ENCODE measurements at regions not wholly inside any gene's neighbourhood (a gene's known extent, or its start where the extent isn't known, plus 50 kb on each side); places are given as distances from the start of the nearest gene placed in this dataset.

- no peak overlapping the region for H3K4me3 ChIP-seq
- DNase-seq: no peak
- no peaks in the 10 kb centered on the region for H3K36me3 ChIP-seq
- no peaks in the 10 kb centered on the region for H3K9me3 ChIP-seq
- peaks cover 36% of the 10 kb centered on the region for H3K27me3 ChIP-seq
These were observed 206.4 kb downstream of the ENGASE start for GRCh38 chr17:79280866-79281572.

GRCh38 chr17:79280010-79280409 lies 205.4 kb downstream of the ENGASE start:
- Histone ChIP-seq H3K27me3 (peaks cover 28% of the 10 kb centered on the region), H3K36me3 (no peaks in the 10 kb centered on the region), H3K4me3 (no peak overlapping the region), H3K9me3 (no peaks in the 10 kb centered on the region)
- no peak for DNase-seq

- Histone ChIP-seq H3K36me3 (no peaks in the 10 kb centered on the region), H3K9me3 (no peaks in the 10 kb centered on the region), H3K4me3 (no peak overlapping the region), H3K27me3 (peaks cover 26% of the 10 kb centered on the region)
- no peak for DNase-seq
These were observed 204.7 kb downstream of the ENGASE start for GRCh38 chr17:79279320-79279719.

GRCh38 chr17:79276821-79277220 lies 202.2 kb downstream of the ENGASE start:
- no peak overlapping the region for H3K4me3 ChIP-seq
- peaks cover 14% of the 10 kb centered on the region for H3K27me3 ChIP-seq
- H3K36me3 ChIP-seq: no peaks in the 10 kb centered on the region
- H3K9me3 ChIP-seq: no peaks in the 10 kb centered on the region
- peak; percentile 62 for DNase-seq

GRCh38 chr17:79273660-79274059 lies 199.0 kb downstream of the ENGASE start:
- Histone ChIP-seq H3K36me3 (no peaks in the 10 kb centered on the region), H3K4me3 (no peak overlapping the region), H3K9me3 (no peaks in the 10 kb centered on the region), H3K27me3 (peaks cover 8% of the 10 kb centered on the region; the same call in 1 of the 2 replicates)
- no peak for DNase-seq

- H3K9me3 ChIP-seq: no peaks in the 10 kb centered on the region
- DNase-seq: peak; percentile 72
- no peaks in the 10 kb centered on the region for H3K36me3 ChIP-seq
- peaks cover 15% of the 10 kb centered on the region for H3K27me3 ChIP-seq
- no peak overlapping the region for H3K4me3 ChIP-seq
These were observed 198.1 kb downstream of the ENGASE start for GRCh38 chr17:79272666-79273219.

- no peak for DNase-seq
- Histone ChIP-seq H3K36me3 (no peaks in the 10 kb centered on the region), H3K27me3 (peaks cover 17% of the 10 kb centered on the region), H3K9me3 (no peaks in the 10 kb centered on the region), H3K4me3 (no peak overlapping the region)
These were observed 197.6 kb downstream of the ENGASE start for GRCh38 chr17:79272220-79272619.

GRCh38 chr17:79269620-79270019 lies 195.0 kb downstream of the ENGASE start:
- Histone ChIP-seq H3K36me3 (no peaks in the 10 kb centered on the region), H3K27me3 (peaks cover 37% of the 10 kb centered on the region), H3K4me3 (no peak overlapping the region), H3K9me3 (no peaks in the 10 kb centered on the region)
- no peak for DNase-seq

GRCh38 chr17:79263191-79263590 lies 188.6 kb downstream of the ENGASE start:
- H3K27me3 ChIP-seq: peaks cover 39% of the 10 kb centered on the region
- DNase-seq: no peak
- no peaks in the 10 kb centered on the region for H3K36me3 ChIP-seq
- H3K9me3 ChIP-seq: no peaks in the 10 kb centered on the region
- H3K4me3 ChIP-seq: no peak overlapping the region

- H3K4me3 ChIP-seq: no peak overlapping the region
- DNase-seq: no peak
- H3K36me3 ChIP-seq: no peaks in the 10 kb centered on the region
- no peaks in the 10 kb centered on the region for H3K9me3 ChIP-seq
- peaks cover 39% of the 10 kb centered on the region for H3K27me3 ChIP-seq
These were observed 188.0 kb downstream of the ENGASE start for GRCh38 chr17:79262624-79263023.

- Histone ChIP-seq H3K36me3 (no peaks in the 10 kb centered on the region), H3K9me3 (no peaks in the 10 kb centered on the region), H3K27me3 (peaks cover 45% of the 10 kb centered on the region), H3K4me3 (no peak overlapping the region)
- no peak for DNase-seq
These were observed 186.9 kb downstream of the ENGASE start for GRCh38 chr17:79261355-79262072.

- H3K4me3 ChIP-seq: no peak overlapping the region
- no peaks in the 10 kb centered on the region for H3K9me3 ChIP-seq
- no peaks in the 10 kb centered on the region for H3K36me3 ChIP-seq
- no peak for DNase-seq
- peaks cover 53% of the 10 kb centered on the region for H3K27me3 ChIP-seq
These were observed 184.2 kb downstream of the ENGASE start for GRCh38 chr17:79258843-79259242.

GRCh38 chr17:79258041-79258440 lies 183.4 kb downstream of the ENGASE start:
- no peak overlapping the region for H3K4me3 ChIP-seq
- peaks cover 61% of the 10 kb centered on the region for H3K27me3 ChIP-seq
- no peaks in the 10 kb centered on the region for H3K36me3 ChIP-seq
- H3K9me3 ChIP-seq: no peaks in the 10 kb centered on the region
- no peak for DNase-seq

GRCh38 chr17:79255926-79256585 lies 181.4 kb downstream of the ENGASE start:
- H3K4me3 ChIP-seq: no peak overlapping the region
- no peaks in the 10 kb centered on the region for H3K36me3 ChIP-seq
- peaks cover 81% of the 10 kb centered on the region for H3K27me3 ChIP-seq
- H3K9me3 ChIP-seq: no peaks in the 10 kb centered on the region
- DNase-seq: no peak

GRCh38 chr17:79255456-79255855 lies 180.8 kb downstream of the ENGASE start:
- H3K36me3 ChIP-seq: no peaks in the 10 kb centered on the region
- DNase-seq: no peak
- no peaks in the 10 kb centered on the region for H3K9me3 ChIP-seq
- peaks cover 85% of the 10 kb centered on the region for H3K27me3 ChIP-seq
- H3K4me3 ChIP-seq: no peak overlapping the region

- no peaks in the 10 kb centered on the region for H3K9me3 ChIP-seq
These were observed 180.4 kb downstream of the ENGASE start for GRCh38 chr17:79255046-79255445.

GRCh38 chr17:79252886-79253285 lies 178.3 kb downstream of the ENGASE start:
- Histone ChIP-seq H3K27me3 (peaks cover 97% of the 10 kb centered on the region), H3K9me3 (no peaks in the 10 kb centered on the region), H3K4me3 (no peak overlapping the region), H3K36me3 (no peaks in the 10 kb centered on the region)
- DNase-seq: no peak

More at GRCh38 chr17:79255046-79255445, 180.4 kb downstream of the ENGASE start:
- H3K36me3 ChIP-seq: no peaks in the 10 kb centered on the region
- no peak overlapping the region for H3K4me3 ChIP-seq
- H3K27me3 ChIP-seq: peaks cover 89% of the 10 kb centered on the region
- no peak for DNase-seq
